IMR-90 (cell line): ENCODE measurements at regions not wholly inside any gene's neighbourhood (a gene's known extent, or its start where the extent isn't known, plus 50 kb on each side); places are given as distances from the start of the nearest gene placed in this dataset.

Source experiments
- ATAC-seq: fragments of 200-7000 bp; cut with Tn5 transposase; 2 replicates; pipeline ENCODE4 v1.9.1; 2020; ENCODE audit warnings: low read depth, mild to moderate bottlenecking, moderate library complexity
- BruUV-seq: library from RNA; stranded (reverse); fragments of 400-500 nt; replicated peaks from 2 replicates; lab custom pipeline; 2021; lab: Mats Ljungman, UMichigan
- CTCF ChIA-PET: fragments of 300-600 bp; formaldehyde crosslinking; extraction: SDS; loops from one replicate; lab custom pipeline; 2021; ENCODE audit warnings: antibody characterized with exemption; lab: Yijun Ruan, JAX
- POLR2A ChIA-PET: fragments of 300-600 bp; sonication (Branson Sonifier 250); formaldehyde crosslinking; loops from one replicate; lab custom pipeline; 2022; ENCODE audit warnings: antibody characterized with exemption; ENCODE audit not compliant: unreplicated experiment; lab: Charles Lee
- DNase-seq: peaks from one replicate; pipeline ENCODE4 v3.0.0; 2013
- H2AFZ ChIP-seq: replicated peaks from 2 replicates; pipeline ENCODE3; 2013; ENCODE audit warnings: low read length, mild to moderate bottlenecking; ENCODE audit not compliant: poor library complexity
- H2AK5ac ChIP-seq: 2 replicates; pipeline ENCODE4 v1.6.1; 2013; ENCODE audit warnings: low read depth, low read length, inconsistent platforms
- H2AK9ac ChIP-seq: replicated peaks from 2 replicates; pipeline ENCODE3; 2013; ENCODE audit warnings: mild to moderate bottlenecking, low read depth, low read length, moderate library complexity; ENCODE audit not compliant: poor library complexity
- H2BK120ac ChIP-seq: 2 replicates; pipeline ENCODE4 v1.6.1; 2013; ENCODE audit warnings: low read depth, low read length, inconsistent platforms
- H2BK15ac ChIP-seq: 3 replicates; pipeline ENCODE4 v1.6.1; 2013; ENCODE audit warnings: low read depth, low read length, inconsistent platforms
- H2BK20ac ChIP-seq: 2 replicates; pipeline ENCODE4 v1.6.1; 2013; ENCODE audit warnings: low read depth, mild to moderate bottlenecking, inconsistent platforms, low read length, moderate library complexity
- H2BK5ac ChIP-seq: 2 replicates; pipeline ENCODE4 v1.6.1; 2013; ENCODE audit warnings: mild to moderate bottlenecking, low read depth, low read length, inconsistent platforms; ENCODE audit not compliant: poor library complexity, severe bottlenecking
- H3K14ac ChIP-seq: replicated peaks from 2 replicates; pipeline ENCODE4 v1.6.1; 2013; ENCODE audit warnings: low read depth, low read length, inconsistent platforms
- H3K18ac ChIP-seq: 2 replicates; pipeline ENCODE4 v1.6.1; 2013; ENCODE audit warnings: low read depth, low read length, control low read depth
- H3K23ac ChIP-seq: 2 replicates; pipeline ENCODE4 v1.6.1; 2013; ENCODE audit warnings: low read depth, low read length, inconsistent platforms
- H3K27ac ChIP-seq: 2 replicates; pipeline ENCODE4 v1.5.1; 2013; ENCODE audit warnings: mild to moderate bottlenecking, control low read depth, low read length; ENCODE audit not compliant: insufficient read depth
- H3K27me3 ChIP-seq: 2 replicates; pipeline ENCODE4 v1.6.1; 2013; ENCODE audit warnings: low read length; ENCODE audit not compliant: control insufficient read depth, insufficient read depth
- H3K36me3 ChIP-seq: 2 replicates; pipeline ENCODE4 v1.6.1; 2013; ENCODE audit warnings: low read length, mixed read lengths; ENCODE audit not compliant: control insufficient read depth, insufficient read depth
- H3K4ac ChIP-seq: 2 replicates; pipeline ENCODE4 v1.6.1; 2013; ENCODE audit warnings: low read depth, low read length, inconsistent platforms
- H3K4me1 ChIP-seq: 2 replicates; pipeline ENCODE4 v1.6.1; 2013; ENCODE audit warnings: low read length, mixed read lengths; ENCODE audit not compliant: control insufficient read depth, insufficient read depth
- H3K4me2 ChIP-seq: 2 replicates; pipeline ENCODE4 v1.6.1; 2013; ENCODE audit warnings: low read depth, mild to moderate bottlenecking, control low read depth, low read length, moderate library complexity
- H3K4me3 ChIP-seq: 2 replicates; pipeline ENCODE4 v1.5.1; 2013; ENCODE audit warnings: low read depth, mild to moderate bottlenecking, control low read depth, low read length, moderate library complexity; ENCODE audit not compliant: insufficient read depth
- H3K56ac ChIP-seq: 2 replicates; pipeline ENCODE4 v1.6.1; 2013; ENCODE audit warnings: low read length, inconsistent platforms; ENCODE audit not compliant: insufficient read depth; ENCODE audit errors: extremely low read depth
- H3K79me1 ChIP-seq, 2 experiments: 2 replicates each; pipeline ENCODE4 v1.6.1; 2013; ENCODE audit warnings: low read length in 2 of 2, inconsistent platforms in 1 of 2, low read depth in 1 of 2
- H3K9ac ChIP-seq: 2 replicates; pipeline ENCODE4 v1.6.1; 2013; ENCODE audit warnings: low read depth, low read length, control low read depth
- H3K9me1 ChIP-seq: 2 replicates; pipeline ENCODE4 v1.6.1; 2013; ENCODE audit warnings: low read length, inconsistent platforms; ENCODE audit not compliant: insufficient read depth
- H3K9me3 ChIP-seq: 2 replicates; pipeline ENCODE4 v1.6.1; 2013; ENCODE audit warnings: low read length; ENCODE audit not compliant: control insufficient read depth, insufficient read depth
- H4K20me1 ChIP-seq: 2 replicates; pipeline ENCODE4 v1.6.1; 2013; ENCODE audit warnings: low read length, inconsistent platforms; ENCODE audit not compliant: insufficient read depth
- H4K5ac ChIP-seq: 2 replicates; pipeline ENCODE4 v1.6.1; 2013; ENCODE audit warnings: mild to moderate bottlenecking, low read depth, low read length, control low read depth
- H4K8ac ChIP-seq, 2 experiments: 2 replicates each; pipeline ENCODE4 v1.6.1; 2013; ENCODE audit warnings: low read depth in 2 of 2, low read length in 2 of 2, control low read depth in 1 of 2, inconsistent platforms in 1 of 2
- H4K91ac ChIP-seq: 2 replicates; pipeline ENCODE4 v1.6.1; 2013; ENCODE audit warnings: low read depth, low read length, inconsistent platforms; ENCODE audit not compliant: insufficient read depth
- BHLHE40 ChIP-seq: fragments of 150-350 bp; IDR thresholded peaks from 2 replicates; pipeline ENCODE4 v1.6.1; 2016; ENCODE audit warnings: mild to moderate bottlenecking, low read depth, low read length
- CEBPB ChIP-seq: IDR thresholded peaks from 2 replicates; pipeline ENCODE4 v1.6.1; 2012; ENCODE audit warnings: low read depth, low read length, improper control_type of control experiment
- CHD1 ChIP-seq: IDR thresholded peaks from 2 replicates; pipeline ENCODE4 v1.6.1; 2012; ENCODE audit warnings: low read depth, low read length, improper control_type of control experiment
- FOS ChIP-seq: fragments of 150-350 bp; IDR thresholded peaks from 2 replicates; pipeline ENCODE4 v1.6.1; 2016; ENCODE audit warnings: low read depth, low read length
- MAFK ChIP-seq: IDR thresholded peaks from 2 replicates; pipeline ENCODE4 v1.6.1; 2012; ENCODE audit warnings: low read depth, low read length, improper control_type of control experiment
- MAZ ChIP-seq: IDR thresholded peaks from 2 replicates; pipeline ENCODE4 v1.6.1; 2012; ENCODE audit warnings: low read depth, mild to moderate bottlenecking, low read length, improper control_type of control experiment, moderate library complexity, borderline replicate concordance
- MXI1 ChIP-seq: IDR thresholded peaks from 2 replicates; pipeline ENCODE4 v1.6.1; 2012; ENCODE audit warnings: low read depth, mild to moderate bottlenecking, low read length, moderate library complexity, borderline replicate concordance
- NFE2L2 ChIP-seq: fragments of 150-350 bp; IDR thresholded peaks from 2 replicates; pipeline ENCODE4 v1.6.1; 2016; ENCODE audit warnings: low read depth, mild to moderate bottlenecking, low read length
- POLR2A ChIP-seq: IDR thresholded peaks from 2 replicates; pipeline ENCODE4 v1.6.1; 2012; ENCODE audit warnings: mild to moderate bottlenecking, low read depth, low read length
- RAD21 ChIP-seq: IDR thresholded peaks from 2 replicates; pipeline ENCODE4 v1.6.1; 2012; ENCODE audit warnings: low read length, improper control_type of control experiment
- RCOR1 ChIP-seq: IDR thresholded peaks from 2 replicates; pipeline ENCODE4 v1.6.1; 2012; ENCODE audit warnings: mild to moderate bottlenecking, low read length, improper control_type of control experiment; ENCODE audit not compliant: insufficient replicate concordance
- RFX5 ChIP-seq: IDR thresholded peaks from 2 replicates; pipeline ENCODE4 v1.8.0; 2012; ENCODE audit warnings: low read depth, mild to moderate bottlenecking, low read length, moderate library complexity
- SMC3 ChIP-seq: fragments of 150-350 bp; IDR thresholded peaks from 2 replicates; pipeline ENCODE4 v1.6.1; 2016; ENCODE audit warnings: low read depth, mild to moderate bottlenecking, antibody characterized with exemption, low read length, moderate library complexity
- USF2 ChIP-seq: fragments of 150-350 bp; IDR thresholded peaks from 2 replicates; pipeline ENCODE4 v1.6.1; 2017; ENCODE audit warnings: mild to moderate bottlenecking, antibody characterized with exemption, low read length, low read depth
- WGBS, 2 experiments: methylation state at CpG; one replicate each; pipeline versions ENCODE4 v1.1.5 to v1.1.7; 2013; ENCODE audit warnings: missing lambda C conversion rate in 2 of 2; ENCODE audit not compliant: insufficient read length in 1 of 2; ENCODE audit errors: extremely low coverage in 2 of 2; 5-methylcytosine and 5-hydroxymethylcytosine counted together
- dilution Hi-C: fragments of 300-500 bp; cut with HindIII; formaldehyde crosslinking; loops from one replicate; pipeline ENCODE4 v1.14.3; 2018; ENCODE audit warnings: low sequenced_read_pairs; ENCODE audit not compliant: unreplicated experiment
- in situ Hi-C: fragments of 300-500 bp; cut with MboI; formaldehyde crosslinking; loops from 3 replicates; pipeline ENCODE4 v1.14.3; 2019; ENCODE audit warnings: low sequenced_read_pairs, inconsistent platforms, mixed read lengths
- intact Hi-C: fragments of 100-400 bp; cut with micrococcal nuclease; formaldehyde crosslinking; loops from 2 replicates; pipeline ENCODE4 v1.10.0; 2022
- TF ChIP-seq, protein P1 (sequence below): fragments of 150-350 bp; IDR thresholded peaks from 2 replicates; pipeline ENCODE4 v1.6.1; 2016; ENCODE audit warnings: low read depth, mild to moderate bottlenecking, low read length, moderate library complexity, borderline replicate concordance
- TF ChIP-seq, protein P2 (sequence below): conservative IDR thresholded peaks from 2 replicates; pipeline ENCODE4 v1.5.1; 2012; ENCODE audit warnings: mild to moderate bottlenecking, low read depth, low read length, improper control_type of control experiment

GRCh38 chr10:33719005-33719703 is 384.7 kb upstream of the NRP1 start:
- Histone ChIP-seq H2BK5ac (no peak overlapping the region), H3K4me3 (no peak overlapping the region), H3K4me1 (no peaks in the 10 kb centered on the region), H4K8ac (no peak overlapping the region), H3K9me3 (0 out of 2 replicates have a peak, but pooled peaks cover 2% of the 10 kb centered on the region), H3K14ac (no peak overlapping the region), H2BK20ac (no peak overlapping the region), H3K9ac (no peak overlapping the region), H3K79me1 (no peaks in the 10 kb centered on the region), H3K4me2 (no peak overlapping the region), H2AK9ac (no peak overlapping the region), H3K36me3 (no peaks in the 10 kb centered on the region), H2AFZ (no peak overlapping the region), H3K27me3 (peaks cover 8% of the 10 kb centered on the region), H2AK5ac (no peak overlapping the region), H4K91ac (no peak overlapping the region), H2BK120ac (no peak overlapping the region), H2BK15ac (no peak overlapping the region), H4K5ac (no peak overlapping the region), H3K27ac (no peak overlapping the region), H3K4ac (no peak overlapping the region), H3K56ac (no peak overlapping the region), H3K18ac (no peak overlapping the region), H3K9me1 (no peaks in the 10 kb centered on the region), H4K20me1 (no peaks in the 10 kb centered on the region), H3K23ac (no peak overlapping the region)
- ATAC-seq: no peak
- in situ Hi-C loops (no loop called here), dilution Hi-C loops (no loop called here), intact Hi-C loops (no loop called here)
- 80% methylated on average over 1 of the region's 8 CpGs; no CpG with 5 or more reads in 1 of the 2 experiments for WGBS, 2 experiments
- POLR2A ChIA-PET: no interaction called here
- DNase-seq: no peak
- no TSS peak for BruUV-seq
- no peak for TF ChIP-seq MAZ
- no peak for TF ChIP-seq RFX5
- TF ChIP-seq RCOR1: no peak
- no peak for TF ChIP-seq POLR2A
- TF ChIP-seq, protein P1, sequence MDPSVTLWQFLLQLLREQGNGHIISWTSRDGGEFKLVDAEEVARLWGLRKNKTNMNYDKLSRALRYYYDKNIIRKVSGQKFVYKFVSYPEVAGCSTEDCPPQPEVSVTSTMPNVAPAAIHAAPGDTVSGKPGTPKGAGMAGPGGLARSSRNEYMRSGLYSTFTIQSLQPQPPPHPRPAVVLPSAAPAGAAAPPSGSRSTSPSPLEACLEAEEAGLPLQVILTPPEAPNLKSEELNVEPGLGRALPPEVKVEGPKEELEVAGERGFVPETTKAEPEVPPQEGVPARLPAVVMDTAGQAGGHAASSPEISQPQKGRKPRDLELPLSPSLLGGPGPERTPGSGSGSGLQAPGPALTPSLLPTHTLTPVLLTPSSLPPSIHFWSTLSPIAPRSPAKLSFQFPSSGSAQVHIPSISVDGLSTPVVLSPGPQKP: no peak
- TF ChIP-seq FOS: no peak
- TF ChIP-seq NFE2L2: no peak
- TF ChIP-seq BHLHE40: no peak
- no peak for TF ChIP-seq RAD21
- no peak for TF ChIP-seq SMC3
- TF ChIP-seq CEBPB: no peak
- TF ChIP-seq, protein P2, sequence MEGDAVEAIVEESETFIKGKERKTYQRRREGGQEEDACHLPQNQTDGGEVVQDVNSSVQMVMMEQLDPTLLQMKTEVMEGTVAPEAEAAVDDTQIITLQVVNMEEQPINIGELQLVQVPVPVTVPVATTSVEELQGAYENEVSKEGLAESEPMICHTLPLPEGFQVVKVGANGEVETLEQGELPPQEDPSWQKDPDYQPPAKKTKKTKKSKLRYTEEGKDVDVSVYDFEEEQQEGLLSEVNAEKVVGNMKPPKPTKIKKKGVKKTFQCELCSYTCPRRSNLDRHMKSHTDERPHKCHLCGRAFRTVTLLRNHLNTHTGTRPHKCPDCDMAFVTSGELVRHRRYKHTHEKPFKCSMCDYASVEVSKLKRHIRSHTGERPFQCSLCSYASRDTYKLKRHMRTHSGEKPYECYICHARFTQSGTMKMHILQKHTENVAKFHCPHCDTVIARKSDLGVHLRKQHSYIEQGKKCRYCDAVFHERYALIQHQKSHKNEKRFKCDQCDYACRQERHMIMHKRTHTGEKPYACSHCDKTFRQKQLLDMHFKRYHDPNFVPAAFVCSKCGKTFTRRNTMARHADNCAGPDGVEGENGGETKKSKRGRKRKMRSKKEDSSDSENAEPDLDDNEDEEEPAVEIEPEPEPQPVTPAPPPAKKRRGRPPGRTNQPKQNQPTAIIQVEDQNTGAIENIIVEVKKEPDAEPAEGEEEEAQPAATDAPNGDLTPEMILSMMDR: no peak
- no peak for TF ChIP-seq MAFK
- TF ChIP-seq USF2: no peak
- no peak for TF ChIP-seq MXI1
- no peak for TF ChIP-seq CHD1
- CTCF ChIA-PET: no interaction called here
